SW480 (cell line): ENCODE measurements at regions not wholly inside any gene's neighbourhood (a gene's known extent, or its start where the extent isn't known, plus 50 kb on each side); places are given as distances from the start of the nearest gene placed in this dataset.
"Not testable (repeated sequence)": the region's sequence is repeated elsewhere in the genome, so short reads cannot be mapped to it uniquely, and the experiment has no call there.

Experiments
- DNase-seq: peaks from one replicate; pipeline ENCODE4 v3.0.0-alpha.2; 2016; ENCODE audit warnings: low spot score

- peak; percentile 17 for DNase-seq
Observed at GRCh38 chr13:48583859-48584311, 51.0 kb upstream of the RCBTB2 start.

DNA sequence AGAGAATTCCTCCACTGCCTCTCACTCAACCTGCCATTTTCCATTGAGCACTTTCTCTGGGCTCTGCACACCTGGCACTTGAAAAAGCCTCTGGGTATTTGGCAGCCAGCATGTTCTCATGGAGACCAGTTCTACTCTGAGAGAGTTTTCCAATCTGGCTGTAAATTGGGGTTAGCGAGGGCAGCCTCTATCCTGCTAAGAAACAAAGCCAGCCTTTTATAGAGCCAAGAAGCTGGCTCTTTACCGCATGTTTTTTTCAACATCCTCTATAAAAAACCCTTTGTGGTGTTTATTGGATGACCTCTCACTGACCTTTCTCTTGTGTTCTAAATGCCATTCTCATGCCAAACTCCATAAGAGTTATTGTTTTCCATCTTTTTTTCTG, 52.6 kb upstream of the RCBTB2 start:
- DNase-seq: peak; percentile 66

DNA sequence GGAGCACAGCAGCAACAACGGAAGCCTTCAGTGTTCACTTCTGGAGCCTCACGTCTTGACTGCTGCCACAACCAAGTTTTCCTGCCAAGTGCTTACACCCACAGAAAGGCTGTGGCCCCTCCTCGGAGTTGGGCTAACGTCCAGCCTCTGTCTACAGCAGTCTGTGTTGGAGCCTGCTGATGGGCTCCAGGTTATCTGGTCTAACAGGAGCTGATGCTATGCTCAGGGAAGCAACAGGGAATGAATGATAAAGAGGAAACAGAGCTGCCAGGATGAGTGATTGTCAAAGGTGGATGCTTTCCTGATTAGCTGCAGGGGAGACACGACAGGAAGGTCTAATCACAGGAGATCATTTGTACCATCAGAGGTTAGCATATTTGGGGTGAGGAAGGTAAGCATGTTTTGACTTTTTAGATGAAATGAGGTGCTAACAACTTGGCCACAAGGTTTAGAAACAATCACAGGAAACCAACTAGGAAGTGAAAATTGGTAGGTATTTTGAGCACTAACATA, 53.8 kb upstream of the RCBTB2 start:
- no peak for DNase-seq

DNA sequence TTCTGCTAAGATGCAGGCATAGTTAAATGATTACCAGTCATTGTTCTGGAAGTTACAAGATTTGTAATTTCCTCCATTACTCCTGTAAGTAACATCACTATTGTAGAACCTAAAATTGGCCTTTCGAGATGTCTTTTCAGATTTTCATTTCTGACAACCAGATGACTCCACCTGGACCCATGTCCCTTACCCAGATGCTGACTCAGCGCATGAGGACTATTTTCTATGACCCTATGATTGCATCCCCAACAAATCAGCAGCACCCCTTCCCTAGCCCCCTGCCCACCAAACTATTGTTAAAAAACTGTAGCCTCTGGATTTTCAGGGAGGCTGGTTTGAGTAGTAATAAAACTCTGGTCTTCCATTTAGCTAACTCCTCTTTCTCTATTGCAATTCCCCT, 55.2 kb upstream of the RCBTB2 start:
- DNase-seq: no peak

GRCh38 chr13:48590141-48590901, 57.4 kb upstream of the RCBTB2 start:
- no peak for DNase-seq

DNA sequence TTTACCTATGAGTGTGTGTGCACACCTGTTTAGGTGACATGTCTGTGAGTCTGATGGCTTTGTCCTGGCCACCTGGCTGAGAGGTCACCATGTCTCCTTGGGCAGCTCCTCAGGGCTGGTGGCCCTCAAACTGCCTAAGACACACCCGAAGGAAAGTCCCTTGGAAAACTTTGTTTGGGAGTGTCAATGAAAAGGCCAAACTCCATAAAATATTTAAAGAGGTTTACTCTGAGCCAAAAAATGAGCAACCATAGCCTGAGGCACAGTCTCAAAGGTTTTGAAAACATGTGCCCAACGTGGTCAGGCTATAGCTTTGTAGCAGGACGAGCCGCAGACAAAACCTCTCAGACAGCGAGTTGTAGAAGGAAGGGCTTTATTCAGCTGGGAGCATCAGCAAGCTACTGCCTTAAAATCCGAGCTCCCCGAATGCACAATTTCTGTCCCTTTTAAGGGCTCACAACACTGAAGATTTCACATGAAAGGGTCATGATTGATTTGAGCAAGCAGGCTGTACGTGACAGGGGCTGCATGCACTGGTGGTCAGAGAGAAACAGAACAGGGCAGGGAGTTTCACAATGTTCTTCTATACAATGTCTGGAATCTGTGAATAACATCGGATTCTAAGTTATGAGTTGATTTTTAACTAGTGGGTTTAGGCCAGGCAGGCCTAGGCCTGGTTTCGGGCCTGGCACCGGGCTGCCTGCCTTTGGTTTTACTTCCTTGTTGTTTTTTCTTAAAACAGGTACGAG, 58.4 kb upstream of the RCBTB2 start:
- DNase-seq: not testable (repeated sequence)

DNA sequence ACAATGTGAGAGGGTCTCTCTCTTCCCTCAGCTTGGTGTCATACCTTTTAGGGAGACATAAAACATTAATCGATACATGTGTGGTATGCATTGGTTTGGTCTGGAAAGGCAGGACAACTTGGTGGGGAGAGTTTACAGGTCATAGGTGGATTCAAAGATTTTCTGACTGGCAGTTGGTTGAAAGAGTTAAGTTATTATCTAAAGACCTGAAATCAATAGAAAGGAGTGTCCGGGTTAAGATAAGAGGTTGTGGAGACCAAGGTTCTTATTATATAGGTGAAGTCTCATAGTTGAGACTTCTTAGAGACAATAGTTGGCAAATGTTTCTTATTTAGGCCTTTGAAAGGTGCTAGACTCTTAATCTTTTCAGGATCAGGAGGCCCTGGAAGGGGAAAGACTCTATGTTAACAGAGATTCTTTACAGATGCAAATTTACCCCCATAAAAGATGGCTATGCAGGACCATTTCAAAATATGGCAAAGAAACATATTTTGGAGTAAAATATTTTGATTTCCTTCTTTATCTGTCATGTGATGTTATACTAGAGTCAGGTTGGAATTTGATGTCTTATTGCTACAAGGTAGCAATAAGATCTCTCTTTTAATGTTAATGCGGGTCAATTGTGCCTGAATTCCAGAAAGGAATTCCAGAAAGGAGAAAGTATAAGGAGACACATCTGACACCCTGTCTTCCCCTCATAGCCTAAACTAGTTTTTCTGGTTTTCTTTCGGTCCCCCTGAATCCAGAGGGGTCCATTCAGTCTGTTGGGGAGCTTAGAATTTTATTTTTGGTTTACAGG, 59.2 kb upstream of the RCBTB2 start:
- DNase-seq: no peak

DNA sequence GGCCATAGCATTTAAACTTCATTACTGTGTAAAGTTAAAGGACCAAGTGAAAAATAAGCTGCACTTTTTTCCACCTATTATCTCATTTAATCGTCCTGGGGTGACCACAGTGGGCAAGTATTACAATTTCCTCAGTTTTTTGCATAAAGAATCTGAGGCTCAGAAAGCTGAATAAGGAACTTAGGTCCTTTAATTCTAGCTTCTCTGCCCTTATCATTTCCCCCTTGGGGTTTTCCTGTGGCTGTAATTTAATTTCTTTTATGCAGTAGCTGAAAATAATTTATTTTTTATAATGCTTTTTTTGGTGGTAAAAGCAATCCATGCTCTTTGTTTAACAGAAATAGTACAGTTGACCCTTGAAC, 59.8 kb upstream of the RCBTB2 start:
- DNase-seq: no peak

DNA sequence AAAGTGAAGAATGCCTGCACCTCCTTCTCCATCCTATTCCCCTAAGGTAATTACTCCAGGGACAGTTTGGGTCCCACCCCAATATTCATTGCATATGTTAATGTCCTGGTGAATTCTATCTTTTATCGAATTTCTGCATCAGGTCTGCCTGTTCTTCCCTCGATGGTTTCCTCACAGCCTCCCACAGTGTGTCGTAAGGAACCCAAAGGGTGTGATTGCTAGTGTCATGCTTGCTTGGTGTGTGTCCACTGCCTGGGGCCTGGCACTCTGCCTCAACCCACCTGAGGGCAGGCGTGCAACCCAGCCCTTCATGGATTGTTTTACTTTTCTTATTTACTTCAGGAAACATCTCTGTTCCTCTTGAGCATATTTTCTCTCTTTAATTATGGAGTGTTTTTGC, 60.2 kb upstream of the CYSLTR2 start:
- no peak for DNase-seq

DNA sequence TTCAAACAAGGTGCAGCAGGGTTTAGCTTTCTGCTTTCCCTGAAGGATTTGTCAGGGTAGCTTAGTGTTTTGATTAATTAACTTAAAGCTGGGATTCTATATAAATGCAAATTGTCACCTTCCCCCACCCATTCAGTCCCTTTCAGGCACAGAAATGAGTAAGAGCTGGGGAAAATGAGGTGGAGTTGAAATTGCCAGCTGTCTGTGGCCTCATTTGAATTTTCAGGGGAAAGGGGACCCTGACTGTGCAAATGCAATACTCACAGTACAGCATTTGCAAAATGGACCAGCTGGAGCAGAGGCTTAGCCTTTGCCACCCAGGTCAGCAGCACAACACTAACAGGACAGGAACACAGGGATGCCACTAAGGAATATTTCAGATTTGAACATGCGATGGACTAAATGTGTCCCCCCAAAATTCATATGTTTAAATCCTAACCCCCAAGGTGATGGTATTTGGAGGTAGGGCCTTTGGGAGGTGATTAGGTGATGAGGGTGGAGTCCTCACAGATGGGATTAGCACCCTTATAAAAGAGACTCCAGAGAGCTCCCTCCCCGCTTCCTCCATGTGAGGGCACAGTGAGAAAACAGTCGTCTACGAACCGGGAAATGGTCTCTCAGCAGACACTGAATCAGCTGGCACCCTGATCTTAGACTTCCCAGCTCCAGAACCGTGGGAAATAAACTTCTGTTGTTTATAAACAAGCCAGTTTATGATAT, 59.5 kb upstream of the CYSLTR2 start:
- DNase-seq: no peak

- peak; percentile 73 for DNase-seq
Observed at GRCh38 chr13:48595431-48596429, 58.0 kb upstream of the CYSLTR2 start.

DNA sequence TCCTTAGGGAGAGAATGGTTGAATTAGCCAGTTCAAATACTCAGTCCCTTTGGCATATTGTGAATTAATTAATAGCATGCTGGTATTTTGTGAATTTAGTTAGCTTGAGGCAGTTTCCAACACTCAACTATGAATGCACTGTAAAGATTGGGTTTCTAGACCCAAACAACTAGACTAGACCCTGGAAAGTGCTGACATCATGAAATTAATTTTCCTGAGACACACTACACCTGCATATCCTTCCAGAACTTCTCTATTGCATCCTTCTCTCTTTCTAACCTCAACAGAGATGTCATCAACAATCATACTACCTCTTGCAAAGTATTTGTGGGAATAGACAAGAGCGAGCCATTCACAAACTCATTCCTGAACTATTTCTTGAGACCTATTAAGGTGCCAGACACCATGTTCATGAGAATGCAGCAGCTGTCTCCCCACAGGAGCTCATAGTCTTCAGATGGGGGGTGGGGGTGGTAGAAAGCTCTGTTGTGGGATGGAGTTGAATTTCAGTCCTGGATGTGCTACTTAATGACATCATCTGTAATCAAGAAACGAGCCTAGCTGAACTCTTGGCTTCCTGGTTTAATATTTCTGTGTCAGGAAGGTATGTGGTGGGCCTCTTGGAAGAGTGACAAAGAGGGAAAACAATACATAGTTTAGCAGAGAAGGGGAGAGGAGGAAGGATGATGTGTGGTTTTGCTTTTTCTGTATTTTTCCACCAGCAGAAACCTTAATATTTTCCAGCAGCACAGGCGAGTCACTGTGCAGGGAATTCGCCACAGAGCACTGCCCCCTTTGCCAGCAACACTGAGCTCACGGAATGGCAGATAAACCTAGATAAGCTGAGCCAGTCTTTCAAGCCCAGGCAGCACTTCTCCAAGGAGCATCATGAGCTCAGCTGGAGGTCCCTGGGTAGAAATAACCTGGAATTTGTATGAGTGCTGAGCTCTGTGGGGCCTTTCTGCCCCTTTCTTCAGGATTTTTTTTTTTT, 53.1 kb upstream of the CYSLTR2 start:
- peak; percentile 10 for DNase-seq

GRCh38 chr13:48602296-48603016, 51.3 kb upstream of the CYSLTR2 start:
- DNase-seq: no peak

- DNase-seq: no peak
Observed at GRCh38 chr13:48603375-48603774, 50.4 kb upstream of the CYSLTR2 start.
